Mesodermal cell (in vitro differentiated cells): ENCODE measurements at regions not wholly inside any gene's neighbourhood (a gene's known extent, or its start where the extent isn't known, plus 50 kb on each side); places are given as distances from the start of the nearest gene placed in this dataset.

Source experiments
- H3K27ac ChIP-seq: 2 replicates; pipeline ENCODE4 v1.7.0; 2013; ENCODE audit warnings: mild to moderate bottlenecking, low read depth, low read length, moderate library complexity; ENCODE audit not compliant: severe bottlenecking
- H3K36me3 ChIP-seq: 2 replicates; pipeline ENCODE4 v1.7.1; 2013; ENCODE audit warnings: mild to moderate bottlenecking, low read length, moderate library complexity; ENCODE audit not compliant: control insufficient read depth, insufficient read depth
- H3K4me1 ChIP-seq: one replicate; pipeline ENCODE4 v1.7.1; 2013; ENCODE audit warnings: mild to moderate bottlenecking, low read length; ENCODE audit not compliant: insufficient read depth, control insufficient read depth, poor library complexity, severe bottlenecking
- H3K4me3 ChIP-seq: 2 replicates; pipeline ENCODE4 v1.7.0; 2013; ENCODE audit warnings: low read length, control low read depth, mild to moderate bottlenecking; ENCODE audit not compliant: insufficient read depth, poor library complexity, severe bottlenecking; ENCODE audit errors: extremely low read depth
- H3K9me3 ChIP-seq: 2 replicates; pipeline ENCODE4 v1.7.1; 2013; ENCODE audit warnings: mild to moderate bottlenecking, low read length, moderate library complexity; ENCODE audit not compliant: control insufficient read depth
- WGBS, 2 experiments: methylation state at CpG; one replicate each; pipeline ENCODE4 v1.1.5; 2013; ENCODE audit warnings: missing lambda C conversion rate in 2 of 2; ENCODE audit not compliant: insufficient coverage in 2 of 2; 5-methylcytosine and 5-hydroxymethylcytosine counted together

DNA sequence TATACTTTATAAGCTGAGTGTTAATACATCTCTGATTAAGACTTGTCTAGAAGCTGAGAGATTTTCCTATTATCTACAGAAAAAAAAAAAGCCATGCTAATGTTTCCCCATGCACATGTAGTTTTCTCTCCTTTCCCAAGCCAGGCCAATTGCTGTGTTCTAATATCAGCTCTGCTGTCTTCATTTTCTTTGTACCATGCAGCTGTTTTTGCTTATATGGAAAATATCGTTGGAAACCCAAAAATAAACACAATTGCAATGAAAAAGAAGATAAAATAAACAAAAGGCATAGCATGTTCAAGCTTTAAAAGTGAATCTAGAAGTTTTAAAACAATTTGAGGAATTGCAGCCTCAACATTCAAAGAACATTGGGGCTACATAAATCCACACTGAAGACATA lies 817.4 kb upstream of the ACVR2A start:
- H3K9me3 ChIP-seq, result no peaks in the 10 kb centered on the region
- no peak overlapping the region for H3K27ac ChIP-seq
- H3K4me3 ChIP-seq, result no peak overlapping the region
- H3K4me1 ChIP-seq, result no peaks in the 10 kb centered on the region
- WGBS, 2 experiments, result no CpG with 5 or more reads among the region's 1 CpG
- no peaks in the 10 kb centered on the region for H3K36me3 ChIP-seq

GRCh38 chr2:147026664-147027295 lies 818.0 kb upstream of the ACVR2A start:
- no peak overlapping the region for H3K27ac ChIP-seq
- no peak overlapping the region for H3K4me3 ChIP-seq

GRCh38 chr2:147025646-147026585 lies 818.9 kb upstream of the ACVR2A start:
- no peak overlapping the region for H3K27ac ChIP-seq
- H3K9me3 ChIP-seq, result no peaks in the 10 kb centered on the region
- no peak overlapping the region for H3K4me3 ChIP-seq
- 100% methylated on average over 1 of the region's 1 CpG; no CpG with 5 or more reads in 1 of the 2 experiments for whole genome bisulfite sequencing, 2 experiments
- H3K36me3 ChIP-seq, result no peaks in the 10 kb centered on the region
- no peaks in the 10 kb centered on the region for H3K4me1 ChIP-seq

More at GRCh38 chr2:147026664-147027295, 818.0 kb upstream of the ACVR2A start:
- no CpG with 5 or more reads among the region's 2 CpGs for WGBS, 2 experiments
- no peaks in the 10 kb centered on the region for H3K9me3 ChIP-seq
- H3K36me3 ChIP-seq, result no peaks in the 10 kb centered on the region
- H3K4me1 ChIP-seq, result no peaks in the 10 kb centered on the region

DNA sequence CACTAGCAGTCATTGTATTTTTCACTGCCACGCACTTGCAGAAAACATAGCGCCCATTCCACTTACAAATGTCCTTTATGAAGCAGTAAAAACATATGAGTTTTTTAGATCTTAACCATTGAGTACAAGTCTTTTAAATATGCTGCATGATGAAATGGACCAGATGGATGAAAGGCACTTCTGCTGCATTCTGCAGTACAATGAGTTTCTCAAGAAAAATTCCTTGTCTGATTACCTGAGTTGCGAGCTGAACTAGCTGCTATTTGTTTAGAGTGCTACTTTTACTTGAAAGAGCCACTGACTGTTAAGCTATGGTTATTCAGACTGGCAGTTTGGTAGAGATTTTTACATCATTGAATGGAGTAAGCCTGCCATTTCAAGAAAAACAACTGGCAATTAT lies 825.5 kb upstream of the ACVR2A start:
- Histone ChIP-seq H3K4me1 (no peaks in the 10 kb centered on the region), H3K36me3 (no peaks in the 10 kb centered on the region), H3K9me3 (no peaks in the 10 kb centered on the region), H3K27ac (no peak overlapping the region), H3K4me3 (no peak overlapping the region)
- 100% methylated on average over 1 of the region's 3 CpGs; no CpG with 5 or more reads in 1 of the 2 experiments for WGBS, 2 experiments

- WGBS, 2 experiments, result 94% methylated on average over 3 of the region's 6 CpGs; no CpG with 5 or more reads in 1 of the 2 experiments
- Histone ChIP-seq H3K27ac (no peak overlapping the region), H3K9me3 (no peaks in the 10 kb centered on the region), H3K4me1 (no peaks in the 10 kb centered on the region), H3K36me3 (no peaks in the 10 kb centered on the region), H3K4me3 (no peak overlapping the region)
Measured at GRCh38 chr2:147017951-147018645, 826.7 kb upstream of the ACVR2A start.

- no peak overlapping the region for H3K4me3 ChIP-seq
- no peaks in the 10 kb centered on the region for H3K36me3 ChIP-seq
- H3K4me1 ChIP-seq, result no peaks in the 10 kb centered on the region
- no peaks in the 10 kb centered on the region for H3K9me3 ChIP-seq
- no CpG with 5 or more reads among the region's 1 CpG for WGBS, 2 experiments
- no peak overlapping the region for H3K27ac ChIP-seq
Measured at GRCh38 chr2:147016181-147016580, 828.6 kb upstream of the ACVR2A start.

DNA sequence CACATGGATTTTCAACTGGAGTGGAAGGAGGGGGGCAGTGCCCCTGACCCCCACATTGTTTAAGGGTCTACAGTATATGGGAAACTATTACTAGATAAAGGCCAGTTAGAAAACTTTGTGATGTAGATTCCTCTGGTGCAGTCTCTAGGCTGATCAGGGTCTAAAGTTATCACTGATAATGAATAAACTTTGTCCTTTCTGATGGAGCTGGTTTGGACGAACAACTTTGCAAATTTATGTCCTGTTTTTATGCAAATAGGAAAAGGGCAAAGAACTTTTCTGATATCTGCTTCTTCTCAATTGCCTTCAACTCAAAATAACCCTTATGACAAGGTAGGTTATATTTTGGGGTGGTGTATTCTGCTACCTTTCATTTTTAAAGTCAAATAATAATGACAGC lies 829.2 kb upstream of the ACVR2A start:
- Histone ChIP-seq H3K4me3 (no peak overlapping the region), H3K36me3 (no peaks in the 10 kb centered on the region), H3K9me3 (no peaks in the 10 kb centered on the region), H3K27ac (no peak overlapping the region), H3K4me1 (no peaks in the 10 kb centered on the region)
- no CpG with 5 or more reads among the region's 1 CpG for WGBS, 2 experiments

- no peaks in the 10 kb centered on the region for H3K4me1 ChIP-seq
- H3K4me3 ChIP-seq, result no peak overlapping the region
- no peaks in the 10 kb centered on the region for H3K36me3 ChIP-seq
- H3K9me3 ChIP-seq, result no peaks in the 10 kb centered on the region
- no peak overlapping the region for H3K27ac ChIP-seq
Measured at GRCh38 chr2:147013696-147014392, 831.0 kb upstream of the ACVR2A start.

GRCh38 chr2:147008481-147008880 lies 836.3 kb upstream of the ACVR2A start:
- Histone ChIP-seq H3K9me3 (no peaks in the 10 kb centered on the region), H3K27ac (no peak overlapping the region), H3K4me1 (no peaks in the 10 kb centered on the region), H3K4me3 (no peak overlapping the region), H3K36me3 (no peaks in the 10 kb centered on the region)
- 88 to 96% methylated on average over 1 to 2 of the region's 2 CpGs for WGBS, 2 experiments

GRCh38 chr2:147006736-147007141 lies 838.1 kb upstream of the ACVR2A start:
- WGBS, 2 experiments, result 80% methylated on average over 1 of the region's 2 CpGs; no CpG with 5 or more reads in 1 of the 2 experiments
- Histone ChIP-seq H3K9me3 (no peaks in the 10 kb centered on the region), H3K36me3 (no peaks in the 10 kb centered on the region), H3K4me3 (no peak overlapping the region), H3K27ac (no peak overlapping the region), H3K4me1 (no peaks in the 10 kb centered on the region)
